HG03571 (cell line): ENCODE measurements at regions not wholly inside any gene's neighbourhood (a gene's known extent, or its start where the extent isn't known, plus 50 kb on each side); places are given as distances from the start of the nearest gene placed in this dataset.
A peak's percentile ranks its signal among the peaks of the same experiment; 100 is the strongest.

Source experiments
- ATAC-seq: cut with Tn5 transposase; IDR thresholded peaks from one replicate; pipeline ENCODE4 v1.9.1; 2021; ENCODE audit not compliant: unreplicated experiment

GRCh38 chr10:20958764-20959163, 61.7 kb upstream of the NEBL start:
- ATAC-seq = no peak

GRCh38 chr10:20958225-20958624, 61.1 kb upstream of the NEBL start:
- no peak for ATAC-seq

- no peak for ATAC-seq
Observed at GRCh38 chr10:20957744-20958143, 60.6 kb upstream of the NEBL start.

- no peak for ATAC-seq
Observed at GRCh38 chr10:20956843-20957242, 59.7 kb upstream of the NEBL start.

GRCh38 chr10:20955355-20955893, 58.3 kb upstream of the NEBL start:
- ATAC-seq = no peak

GRCh38 chr10:20954519-20954918, 57.4 kb upstream of the NEBL start:
- ATAC-seq = no peak

- ATAC-seq = no peak
Observed at GRCh38 chr10:20953120-20953519, 56.0 kb upstream of the NEBL start.

GRCh38 chr10:20949967-20950366, 52.9 kb upstream of the NEBL start:
- ATAC-seq = no peak

GRCh38 chr10:20948686-20949327, 51.7 kb upstream of the NEBL start:
- ATAC-seq = peak; percentile 75
